ENCODE measurements at regions not wholly inside any gene's neighbourhood (a gene's known extent, or its start where the extent isn't known, plus 50 kb on each side); places are given as distances from the start of the nearest gene placed in this dataset.

DNA sequence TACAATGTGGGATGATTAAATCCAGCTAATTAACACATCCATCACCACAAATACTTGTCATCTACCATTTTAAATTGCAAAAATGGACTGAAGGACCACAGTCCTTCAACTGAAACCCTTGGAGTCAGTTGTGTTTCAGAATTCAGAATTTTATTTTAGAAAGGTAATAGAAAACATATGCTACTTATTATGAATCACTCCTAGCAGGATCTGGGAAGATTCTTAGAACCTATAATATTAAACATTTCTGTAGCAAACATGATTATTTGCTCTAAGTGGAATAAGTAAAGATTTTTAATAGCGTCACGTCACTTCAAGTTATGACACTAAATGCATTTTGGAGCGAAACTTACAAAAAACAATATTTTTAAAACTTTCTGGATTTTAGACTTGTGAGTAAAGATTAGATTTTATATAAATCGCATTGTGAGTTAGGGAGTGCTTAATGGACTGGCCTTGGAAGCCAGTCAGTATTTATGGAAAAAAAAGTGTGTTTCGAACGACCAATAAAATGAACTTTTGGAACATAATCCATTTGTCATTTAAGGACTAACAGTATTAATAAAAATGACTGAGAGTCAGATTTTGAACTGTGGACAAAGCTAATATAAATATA lies 71.8 kb upstream of the PHACTR2 start:
- TF ChIP-seq REST (IDR thresholded peaks at IDR 0.05; ENCODE audit: insufficient replicate concordance, low read depth) (no peak), POLR2AphosphoS5 (IDR thresholded peaks at IDR 0.05; ENCODE audit: low read depth) (no peak), CTCF (IDR thresholded peaks at IDR 0.05; ENCODE audit: insufficient read depth, low read length) (no peak), SPI1 (IDR thresholded peaks at IDR 0.05; ENCODE audit: borderline replicate concordance, low read depth) (no peak), GABPA (IDR thresholded peaks at IDR 0.05; ENCODE audit: low read depth) (no peak)
